AG09309 (cell line): ENCODE measurements at regions not wholly inside any gene's neighbourhood (a gene's known extent, or its start where the extent isn't known, plus 50 kb on each side); places are given as distances from the start of the nearest gene placed in this dataset.

ENCODE experiments used
- DNase-seq: peaks from one replicate; pipeline ENCODE4 v3.0.0-alpha.2; 2010; ENCODE audit warnings: low read depth
- H3K4me3 ChIP-seq: 2 replicates; pipeline ENCODE4 v1.5.1; 2011; ENCODE audit warnings: mild to moderate bottlenecking, low read depth, low read length, moderate library complexity; ENCODE audit not compliant: control insufficient read depth
- CTCF ChIP-seq: IDR thresholded peaks from 2 replicates; pipeline ENCODE4 v1.5.1; 2011; ENCODE audit warnings: mild to moderate bottlenecking, low read depth, low read length, inconsistent platforms; ENCODE audit not compliant: insufficient read depth, control insufficient read depth; ENCODE audit errors: missing control alignments

GRCh38 chr6:115690854-115691253 is 369.8 kb downstream of the FRK start:
- no peak for TF ChIP-seq CTCF
- no peak for DNase-seq
- H3K4me3 ChIP-seq = no peak overlapping the region

DNA sequence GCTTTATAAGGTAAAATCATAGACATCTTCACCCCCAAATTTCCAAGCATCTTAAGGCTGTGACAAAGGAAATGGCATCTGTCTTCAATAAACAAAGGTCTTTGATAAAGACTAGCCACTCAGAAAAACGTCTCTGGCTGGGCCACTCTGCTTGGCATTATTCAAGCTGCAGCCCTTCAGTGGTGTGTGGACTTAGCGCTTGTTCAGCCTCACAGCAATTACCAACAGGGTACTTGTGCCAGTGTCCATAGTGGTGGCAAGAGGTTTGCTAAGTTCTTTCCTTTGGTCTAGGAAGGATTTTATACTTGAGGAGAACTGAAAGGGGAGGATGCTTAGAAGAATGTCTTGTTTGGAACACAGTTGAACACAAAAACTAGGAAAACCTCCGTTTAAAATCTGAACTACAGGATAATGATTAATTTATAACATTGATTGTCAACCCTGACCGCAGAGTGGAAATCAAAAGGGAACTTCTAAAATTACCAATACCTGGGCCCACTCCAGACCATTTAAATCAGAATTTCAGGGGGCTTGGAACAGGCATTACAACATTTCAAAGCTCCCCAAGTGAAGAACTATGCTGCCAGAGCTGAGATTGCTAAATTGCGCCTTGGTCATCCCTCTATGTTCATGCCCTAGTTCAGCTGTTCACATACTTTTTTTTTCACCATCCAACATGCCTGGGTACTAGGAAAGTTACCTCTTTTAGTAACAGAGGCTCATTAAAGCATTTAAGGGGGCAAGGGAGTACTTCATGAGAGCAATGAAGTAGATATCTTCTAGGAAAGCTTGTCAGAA is 378.5 kb downstream of the FRK start:
- no peak for DNase-seq
- H3K4me3 ChIP-seq = no peak overlapping the region
- no peak for TF ChIP-seq CTCF

DNA sequence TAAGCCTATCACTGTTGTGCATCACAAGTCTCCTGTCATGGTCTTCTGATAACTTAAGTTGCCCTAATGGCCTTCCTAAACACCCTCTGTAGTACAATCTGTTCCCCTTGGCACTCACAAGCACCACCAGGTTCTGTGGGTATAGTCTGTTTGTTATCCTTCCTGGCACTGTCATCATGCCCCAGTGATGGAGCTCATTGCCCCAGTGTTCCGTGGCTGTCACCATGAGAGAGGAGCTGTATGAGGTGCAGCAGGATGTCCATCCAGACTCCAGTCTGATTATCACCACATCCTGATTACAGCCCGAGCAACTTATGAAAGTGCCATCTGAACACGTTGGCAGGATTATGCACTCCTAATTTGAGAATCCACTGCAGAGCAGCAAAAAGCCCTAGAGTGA is 380.1 kb downstream of the FRK start:
- no peak overlapping the region for H3K4me3 ChIP-seq
- TF ChIP-seq CTCF = no peak
- no peak for DNase-seq

- TF ChIP-seq CTCF = no peak
- DNase-seq = no peak
- no peak overlapping the region for H3K4me3 ChIP-seq
Measured at GRCh38 chr6:115677198-115677597, 383.5 kb downstream of the FRK start.

DNA sequence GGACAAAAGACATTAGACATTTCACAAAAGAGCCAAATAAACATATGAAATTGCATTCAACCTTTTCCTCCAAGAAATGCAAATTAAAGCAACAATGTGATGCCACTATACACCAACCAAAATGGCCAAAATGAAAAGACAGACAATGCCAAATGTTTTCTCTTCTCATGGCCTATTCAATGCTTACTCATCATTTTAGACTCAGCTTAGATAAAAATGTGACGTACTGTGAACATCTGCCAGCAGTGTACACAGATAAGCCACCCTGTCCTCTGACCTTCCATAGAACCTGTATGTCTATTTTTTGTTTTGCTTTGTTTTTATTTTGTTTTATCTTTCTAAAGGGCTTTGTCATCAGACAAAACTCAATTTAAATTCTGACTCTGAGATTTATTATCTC is 385.2 kb downstream of the FRK start:
- TF ChIP-seq CTCF = no peak
- no peak for DNase-seq
- no peak overlapping the region for H3K4me3 ChIP-seq

- TF ChIP-seq CTCF = no peak
- DNase-seq = no peak
Measured at GRCh38 chr6:115668781-115669180, 391.9 kb downstream of the FRK start.

More at GRCh38 chr6:115668781-115669180, 391.9 kb downstream of the FRK start:
- no peak overlapping the region for H3K4me3 ChIP-seq
